NCI-H2081 treated with DMSO at 0.1 percent for 48 hours (cell line): ENCODE measurements at regions not wholly inside any gene's neighbourhood (a gene's known extent, or its start where the extent isn't known, plus 50 kb on each side); places are given as distances from the start of the nearest gene placed in this dataset.

Source experiments
- DNase-seq: peaks from one replicate; lab custom pipeline; 2025; lab: John Stamatoyannopoulos, UW

DNA sequence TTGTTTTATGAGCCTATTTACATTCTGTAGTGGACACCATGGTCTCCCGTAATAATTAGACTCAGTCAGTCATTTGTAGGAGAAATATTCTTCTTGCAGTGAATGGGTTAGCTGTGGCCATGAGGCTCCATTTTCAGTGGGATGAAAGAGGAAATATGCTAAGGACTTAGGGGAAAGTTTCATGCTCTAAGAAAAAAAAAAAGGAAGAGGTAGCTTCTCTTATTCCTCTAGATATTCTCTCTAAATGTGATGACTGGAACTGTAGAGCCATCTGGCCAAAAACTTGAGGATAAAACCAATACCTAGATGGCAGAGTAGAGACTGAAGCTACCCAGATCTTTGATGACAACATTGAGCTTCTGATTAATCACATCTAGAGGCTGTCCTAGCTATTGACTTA, 75.8 kb upstream of the SESN3 start:
- DNase-seq = no peak

DNA sequence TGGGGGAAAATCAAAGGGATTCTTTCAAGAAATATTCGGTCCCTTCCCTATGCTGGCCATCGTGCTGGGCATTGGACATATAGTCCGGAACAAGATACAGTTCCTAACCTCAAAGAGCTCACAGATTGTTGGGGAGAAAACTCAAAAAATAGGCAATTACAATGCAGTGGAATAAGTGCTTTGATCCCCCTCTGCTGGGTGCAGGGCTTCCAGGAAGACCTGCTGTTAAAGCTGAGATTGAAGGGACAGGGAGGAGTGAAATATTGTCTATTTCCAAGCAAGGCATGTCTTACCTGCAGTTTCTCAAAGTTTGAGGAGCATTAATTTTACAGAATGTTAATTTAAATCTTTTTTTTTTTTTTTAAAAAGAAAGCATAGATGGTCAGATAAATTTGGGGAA, 75.1 kb upstream of the SESN3 start:
- DNase-seq = no peak

DNA sequence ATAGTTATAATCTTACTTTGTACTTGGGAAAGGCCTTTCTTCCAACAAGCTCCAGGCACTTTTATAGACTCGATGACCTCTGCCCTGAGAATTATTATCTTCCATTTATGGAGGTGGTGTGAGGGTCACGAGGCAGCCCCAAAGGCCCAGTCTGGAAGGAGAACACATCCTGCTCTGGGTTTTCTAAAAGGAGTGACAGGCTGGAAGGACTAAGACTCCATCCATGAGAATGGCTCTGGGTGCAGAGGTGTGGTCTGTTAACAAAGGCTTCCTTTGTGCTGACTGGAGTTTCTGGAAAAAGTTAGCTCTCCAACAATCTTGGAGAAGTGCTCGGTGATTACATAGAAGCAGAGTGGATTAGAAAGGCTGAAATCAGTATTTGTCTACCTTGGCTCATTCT, 74.7 kb upstream of the SESN3 start:
- DNase-seq = no peak

DNA sequence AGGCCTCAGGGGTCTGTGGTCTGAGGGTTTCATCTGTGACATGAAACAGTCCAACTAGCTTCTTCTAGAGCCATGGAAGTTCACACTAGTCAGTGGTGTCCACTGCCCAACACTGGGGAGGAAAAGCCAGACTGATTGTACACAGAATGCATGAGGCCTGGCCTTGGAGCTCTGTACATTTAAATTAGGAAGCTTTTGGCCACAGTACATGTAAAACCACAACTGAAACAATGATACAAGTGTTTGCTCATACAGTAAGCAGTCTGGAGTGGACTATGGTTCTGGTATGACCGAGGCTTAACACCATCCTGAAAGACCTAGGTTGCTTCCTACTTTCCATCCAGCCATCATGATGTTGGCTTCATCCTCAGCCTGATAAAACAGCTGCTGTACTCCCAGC, 73.8 kb upstream of the SESN3 start:
- DNase-seq = no peak

DNA sequence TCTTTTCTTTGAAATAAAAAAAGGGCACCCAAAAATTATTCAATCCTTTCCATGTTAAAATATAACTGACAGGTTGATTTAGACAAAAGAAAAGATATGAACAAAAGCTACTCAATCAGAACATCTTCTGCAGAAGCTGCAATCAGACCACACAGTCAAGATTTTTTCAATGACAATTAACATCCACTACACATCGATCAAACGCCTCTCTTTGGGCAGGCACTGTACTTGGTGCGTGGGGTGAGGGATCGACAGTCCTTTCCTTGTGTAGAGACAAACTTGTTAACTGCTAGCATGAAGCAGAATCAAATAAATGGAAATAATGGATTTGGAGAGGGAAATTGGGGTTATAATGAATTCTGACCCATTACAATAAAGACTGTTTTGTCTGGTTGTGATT, 71.2 kb upstream of the SESN3 start:
- DNase-seq = no peak

DNA sequence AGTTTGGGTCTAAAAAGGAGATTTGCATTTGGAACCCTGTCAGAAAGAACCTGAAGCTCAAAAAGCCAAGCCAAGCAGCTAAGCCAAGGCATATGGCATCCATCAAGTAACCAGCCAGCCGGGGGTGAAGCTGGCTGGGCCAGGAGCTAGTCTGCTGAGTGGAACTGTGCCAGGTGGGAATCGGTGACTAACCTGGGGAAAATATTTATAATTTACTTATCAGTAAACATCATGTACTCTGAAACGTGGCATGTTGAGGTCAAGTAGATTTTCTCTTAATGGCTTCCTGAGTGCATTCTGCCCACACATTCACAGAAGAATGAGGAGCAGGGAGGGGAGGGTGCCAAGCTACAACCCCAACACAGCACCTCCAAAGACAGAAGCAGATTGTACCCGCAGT, 70.5 kb upstream of the SESN3 start:
- no peak for DNase-seq

DNA sequence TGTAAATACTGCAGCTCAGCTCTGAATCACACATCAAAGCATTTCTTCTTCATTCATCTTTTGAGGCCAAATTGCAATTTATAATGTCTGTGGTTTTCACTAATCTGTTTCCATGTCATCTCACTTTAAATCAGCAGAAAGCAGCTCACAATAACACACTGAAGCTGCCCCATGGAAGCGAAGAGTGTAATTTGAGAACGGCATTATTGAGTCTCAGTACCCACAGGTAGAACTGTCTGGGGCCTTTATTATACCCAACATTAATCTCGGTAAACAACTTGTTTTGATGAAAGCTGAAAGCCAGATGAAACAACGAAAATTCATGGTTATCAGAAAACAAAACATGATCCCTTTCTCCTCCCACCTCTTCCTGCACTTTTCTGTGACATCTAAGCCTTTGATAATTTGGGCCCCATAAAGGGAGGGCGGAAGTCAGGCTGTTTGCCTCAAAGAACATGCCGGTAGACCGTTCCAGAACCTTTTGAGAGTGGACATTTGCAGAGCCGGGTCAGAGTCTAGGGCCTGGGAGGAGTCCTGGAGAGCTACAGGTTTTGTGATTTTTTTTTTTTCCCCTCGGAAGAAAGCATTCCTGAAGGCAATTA, 68.2 kb upstream of the SESN3 start:
- no peak for DNase-seq

DNA sequence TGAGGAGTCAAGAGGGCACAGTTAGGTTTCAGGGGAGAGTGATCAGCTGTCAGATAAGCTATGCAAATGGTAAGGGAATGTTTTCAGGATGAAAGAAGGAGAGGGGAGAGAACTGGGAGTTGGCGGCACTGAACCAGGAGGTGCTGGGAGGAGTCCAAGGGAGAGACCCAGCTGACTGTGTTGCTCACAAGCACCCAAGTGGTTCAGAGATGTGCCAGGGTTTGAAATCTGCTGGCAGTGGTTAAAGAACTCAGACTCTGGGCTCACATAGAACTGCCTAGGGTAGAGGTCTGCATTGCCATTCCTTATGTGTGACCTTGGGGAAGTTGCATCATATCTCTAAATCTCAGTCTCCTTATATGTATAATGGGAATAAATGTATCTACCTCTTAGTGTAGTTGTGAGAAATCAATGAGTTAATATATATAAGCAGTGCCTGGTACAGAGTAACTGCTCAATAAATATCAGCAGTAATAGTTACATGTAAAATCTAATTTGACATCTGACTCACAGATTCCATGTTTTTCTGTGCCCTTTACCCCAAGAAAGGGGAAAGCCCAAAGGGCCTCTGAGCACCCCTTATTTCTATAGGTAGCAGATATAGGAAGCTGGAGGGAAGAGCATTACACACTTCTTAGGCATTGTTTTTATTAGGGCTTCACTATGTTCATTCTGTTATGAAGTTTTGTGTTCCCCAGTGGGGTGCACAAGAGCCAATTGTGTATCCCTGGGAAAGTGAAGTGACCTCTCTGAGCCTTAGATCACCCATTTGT, 66.9 kb upstream of the SESN3 start:
- DNase-seq = no peak

DNA sequence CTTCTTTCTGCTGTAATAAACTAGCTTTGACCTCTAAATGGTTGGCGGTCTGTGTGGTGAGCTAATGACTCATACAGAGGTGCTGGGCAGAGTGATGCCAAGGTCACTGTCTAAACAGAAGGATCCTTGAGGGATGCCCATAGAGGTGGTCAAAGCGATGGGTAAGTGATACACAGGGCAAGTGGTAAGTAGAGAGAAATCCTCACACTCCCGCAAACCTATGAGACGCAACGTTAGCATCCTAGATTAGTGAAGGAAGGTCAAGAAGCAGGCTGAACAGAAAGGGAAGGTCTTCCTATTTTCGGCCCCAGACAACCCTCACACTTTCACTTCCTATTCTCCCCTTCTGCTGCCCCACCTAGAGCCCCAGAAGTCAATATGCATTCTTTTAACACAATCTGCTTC, 65.6 kb upstream of the SESN3 start:
- DNase-seq = no peak

DNA sequence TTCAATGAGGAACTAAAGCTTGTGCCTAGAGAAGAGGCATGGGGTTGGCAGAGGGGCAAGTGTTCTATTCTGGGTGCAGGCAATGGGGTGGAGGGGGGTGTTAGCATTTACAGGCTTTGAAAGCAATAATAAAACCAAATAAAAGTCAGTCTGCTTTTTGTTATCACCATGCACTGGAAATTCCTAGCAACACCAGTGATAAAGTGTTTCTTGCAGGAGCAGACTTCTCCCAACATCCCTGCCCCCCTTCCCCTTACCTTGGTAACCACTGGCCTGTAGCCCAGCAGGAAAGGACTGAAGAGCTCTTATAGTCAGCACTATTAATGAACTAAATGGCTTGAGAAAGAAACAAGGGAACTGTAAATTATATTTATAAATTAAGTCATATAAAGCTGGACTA, 65.2 kb upstream of the SESN3 start:
- no peak for DNase-seq

DNA sequence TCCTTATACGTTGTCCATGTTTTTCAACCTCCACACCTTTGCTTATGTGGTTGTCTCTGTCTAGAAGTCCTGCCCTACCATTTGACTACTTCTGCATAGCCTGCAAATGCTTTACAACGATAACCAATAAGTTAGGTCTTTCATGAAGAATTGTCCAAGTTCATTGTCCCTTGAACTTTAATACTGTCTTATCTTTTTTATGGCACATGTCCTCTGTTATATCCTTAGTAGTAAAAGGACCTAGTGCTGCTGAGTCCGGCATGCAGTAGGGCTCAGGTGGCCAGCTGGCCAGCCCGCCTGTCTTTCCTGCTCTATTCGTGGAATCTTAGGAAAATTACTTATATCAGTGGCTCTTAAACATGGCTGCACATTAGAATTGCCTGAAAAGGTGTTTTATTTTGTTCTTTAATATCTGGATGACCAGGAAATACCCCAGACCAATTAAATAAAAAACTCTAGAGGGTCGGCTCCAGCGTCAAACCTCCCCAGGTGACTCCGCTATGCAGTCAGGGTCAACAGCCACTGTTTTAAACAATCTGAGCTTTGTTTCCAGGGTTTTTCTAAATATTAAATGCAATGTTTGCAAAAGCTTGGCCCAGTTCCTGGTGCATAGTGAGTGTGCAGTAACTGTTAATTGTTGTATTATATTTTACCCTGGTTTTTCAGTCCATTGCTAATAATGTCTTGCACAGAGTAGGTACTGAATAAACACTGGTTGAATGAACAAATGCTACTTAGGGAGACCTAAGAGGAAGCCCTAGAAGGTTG, 64.6 kb upstream of the SESN3 start:
- DNase-seq = no peak

DNA sequence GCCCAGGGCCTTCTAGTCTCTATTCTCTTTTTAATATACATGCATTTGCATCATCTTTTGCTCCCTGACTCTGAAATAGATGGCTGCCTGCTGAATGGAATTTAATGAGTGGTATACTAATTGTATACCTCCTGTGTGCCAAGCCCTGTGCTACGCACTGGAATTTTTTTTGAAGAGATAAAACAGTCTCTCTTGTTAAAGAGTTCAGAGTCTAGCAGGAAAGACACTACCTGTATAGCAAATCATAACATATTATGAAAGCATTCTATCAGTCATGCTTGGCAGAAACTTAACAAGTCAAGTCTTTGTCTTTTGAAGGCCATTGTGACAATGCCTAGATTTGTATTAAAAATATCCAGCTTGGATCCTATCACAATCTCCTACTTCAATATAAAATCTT, 63.7 kb upstream of the SESN3 start:
- no peak for DNase-seq

DNA sequence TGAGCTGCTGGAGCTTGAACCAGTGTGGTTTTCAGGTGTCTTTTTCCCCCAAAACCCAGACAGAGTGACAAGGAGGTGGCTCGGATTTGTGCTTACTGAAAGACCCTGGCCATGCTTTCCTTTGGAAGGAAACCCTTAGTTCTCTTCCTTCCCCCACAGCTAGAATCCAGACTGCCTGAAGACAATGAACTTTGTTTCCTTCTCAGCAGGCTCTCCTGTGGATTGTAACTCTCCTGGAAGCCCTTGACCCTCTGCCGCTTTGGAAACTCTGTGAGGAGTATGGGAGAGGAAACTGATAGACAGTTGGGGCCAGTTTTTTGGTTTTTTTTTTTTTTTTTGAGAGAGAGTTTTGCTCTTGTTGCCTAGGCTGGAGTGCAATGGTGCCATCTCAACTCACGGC, 62.1 kb upstream of the SESN3 start:
- no peak for DNase-seq

DNA sequence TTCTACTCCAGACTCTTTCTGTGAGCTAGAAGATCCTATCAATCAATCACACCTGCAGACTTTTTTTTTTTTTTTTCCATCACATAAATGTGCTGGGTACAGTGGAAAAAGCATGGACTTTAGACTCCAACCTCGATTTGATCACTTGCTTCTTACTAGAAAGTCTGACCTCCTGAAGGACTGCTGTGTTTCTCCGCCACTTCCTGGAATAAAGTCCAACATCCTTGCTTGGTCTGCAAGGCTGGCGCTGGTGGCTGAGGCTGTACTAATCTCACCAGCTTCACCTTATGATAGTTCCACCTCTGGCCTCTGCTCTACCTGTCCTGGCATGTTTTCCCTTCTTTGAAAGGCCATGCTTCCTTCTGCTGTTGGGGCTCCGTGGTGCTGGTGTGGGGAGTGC, 60.9 kb upstream of the SESN3 start:
- no peak for DNase-seq

DNA sequence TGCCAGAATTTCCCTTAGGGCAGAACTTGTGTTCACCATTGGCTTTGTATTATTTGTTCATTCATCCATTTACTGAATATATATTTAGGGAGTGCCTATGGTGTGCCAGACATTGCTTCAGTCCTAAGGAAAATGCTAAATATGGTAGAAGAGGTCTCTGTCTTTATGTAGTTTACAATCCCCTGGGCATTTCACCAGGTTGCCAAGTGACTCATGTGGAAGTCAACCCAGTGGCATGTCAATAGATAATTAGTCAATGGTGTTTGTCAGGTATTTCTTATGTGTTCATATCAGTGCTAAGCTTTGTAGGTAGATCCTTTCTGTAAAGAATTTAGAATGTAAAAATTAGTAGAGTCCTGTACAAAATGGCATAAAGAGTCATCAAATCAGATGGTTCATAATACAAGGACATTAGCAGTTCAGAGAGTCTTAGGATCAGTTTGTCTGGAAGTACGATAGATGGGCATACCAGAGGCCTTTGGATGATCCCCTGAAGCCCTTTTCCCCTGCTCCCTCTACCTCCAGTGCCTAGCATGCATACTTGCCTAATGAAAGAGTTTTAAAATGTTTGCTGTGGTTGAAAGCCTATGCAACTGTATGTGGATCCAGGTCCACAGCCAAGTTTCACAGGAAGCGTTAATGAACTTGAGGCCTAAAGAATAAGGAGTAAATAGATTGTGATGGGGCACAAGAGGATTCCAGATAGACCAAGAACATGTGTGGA, 58.5 kb upstream of the SESN3 start:
- no peak for DNase-seq

DNA sequence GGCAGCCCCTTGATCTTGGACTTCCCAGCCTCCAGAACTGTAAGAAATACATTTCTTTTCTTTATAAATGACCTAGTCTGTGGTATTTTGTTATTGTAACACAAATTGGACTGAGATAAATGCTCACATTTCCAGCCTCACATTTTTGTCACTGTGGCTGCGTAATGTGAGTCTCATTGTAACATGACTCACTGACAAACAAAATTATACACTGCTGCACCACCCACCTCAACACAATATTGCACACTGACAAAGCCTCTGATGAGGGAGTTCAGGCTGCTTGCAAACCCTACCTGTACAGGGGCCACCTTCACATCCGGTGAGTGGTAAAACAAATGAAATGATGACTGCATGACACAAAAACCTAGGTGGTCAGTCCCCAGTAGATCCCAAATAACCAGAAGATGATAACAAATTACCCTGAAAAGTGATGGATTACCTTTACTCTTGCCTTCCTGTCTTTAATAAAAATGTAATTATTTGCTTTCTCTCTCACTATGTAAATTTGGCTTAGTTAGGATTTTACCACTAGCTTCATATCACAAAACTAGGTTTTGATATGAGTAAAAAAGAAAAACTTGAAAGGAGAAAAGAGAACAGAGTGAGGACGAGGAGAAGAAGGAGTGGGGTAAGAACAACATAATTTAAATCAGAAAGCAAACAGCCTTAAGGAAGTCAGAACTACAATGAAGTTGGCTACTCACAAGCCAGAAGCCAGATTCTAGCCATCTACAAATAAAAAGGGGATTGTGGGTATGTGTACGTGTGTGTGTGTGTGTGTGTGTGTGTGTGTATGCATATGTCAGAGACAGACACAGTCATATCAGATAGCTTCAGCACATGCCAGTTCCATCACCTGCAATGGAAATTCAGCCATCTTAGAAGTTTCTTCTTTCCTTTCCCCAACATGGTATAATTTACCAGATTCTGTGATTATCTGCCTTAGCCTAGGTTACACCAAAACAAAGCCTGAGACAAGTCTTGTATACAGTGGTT, 53.4 kb upstream of the SESN3 start:
- no peak for DNase-seq

DNA sequence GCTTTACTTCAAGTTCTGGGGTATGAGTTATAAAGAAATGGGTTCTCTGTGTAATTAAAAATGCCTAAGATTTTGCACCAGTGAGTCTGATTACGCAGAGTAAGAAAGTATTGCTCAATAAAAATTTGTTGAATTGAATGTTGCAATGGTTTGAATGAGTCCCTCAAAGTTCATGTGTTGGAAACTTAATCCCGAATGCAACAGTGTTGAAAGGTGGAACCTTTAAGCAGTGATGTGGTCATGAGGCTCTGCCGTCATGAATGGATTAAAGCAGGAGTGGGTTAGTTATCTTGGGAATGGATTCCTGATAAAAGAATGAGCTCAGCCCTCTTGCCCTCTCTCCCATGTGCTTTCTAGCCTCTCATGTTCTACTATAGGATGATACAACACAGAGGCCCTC, 52.6 kb upstream of the SESN3 start:
- no peak for DNase-seq

DNA sequence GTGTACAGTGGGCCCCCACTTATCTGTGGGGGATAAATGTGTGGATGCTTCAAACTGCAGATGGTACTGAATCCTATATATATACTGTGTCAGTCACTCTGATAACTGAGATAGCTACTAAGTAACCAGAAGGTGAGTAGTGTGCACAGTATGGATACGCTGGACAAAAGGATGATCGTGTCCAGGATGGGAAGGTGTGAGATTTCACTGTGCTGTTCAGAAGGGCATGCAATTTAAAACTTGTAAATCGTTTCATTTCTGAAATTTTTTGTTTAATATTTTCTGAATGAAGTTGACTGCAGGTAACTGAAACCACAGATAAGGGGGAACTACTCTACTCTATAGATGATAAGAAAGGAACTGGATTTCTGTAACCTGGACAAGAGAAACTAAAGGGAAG, 52.1 kb upstream of the SESN3 start:
- DNase-seq = no peak

DNA sequence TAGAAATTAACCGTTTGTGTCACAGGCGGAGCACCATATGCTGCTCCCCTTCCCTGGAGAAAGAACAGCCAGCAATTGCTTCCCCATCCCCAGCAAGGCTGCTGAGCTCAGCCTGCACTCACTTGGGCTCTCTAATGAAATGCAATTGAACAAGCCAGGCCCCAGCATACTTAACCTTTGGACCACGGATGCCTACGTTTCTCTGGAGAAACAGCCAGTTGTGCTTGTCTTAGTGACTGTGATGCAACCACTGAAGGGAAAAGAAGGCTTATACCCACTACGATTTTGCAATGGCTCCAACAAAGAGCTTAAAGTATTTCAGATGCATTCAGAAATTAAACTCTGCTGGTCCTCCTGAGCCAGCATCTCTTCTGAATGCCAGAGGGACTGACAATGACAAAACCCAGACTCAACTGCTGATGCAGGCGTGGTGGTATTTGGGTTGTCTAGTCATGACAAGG, 51.3 kb upstream of the SESN3 start:
- no peak for DNase-seq
